Activated T-cell treated with anti-CD3 and anti-CD28 coated beads, Interleukin-2, amount 50 U/mL, for 72 hours (primary cell): ENCODE measurements at regions not wholly inside any gene's neighbourhood (a gene's known extent, or its start where the extent isn't known, plus 50 kb on each side); places are given as distances from the start of the nearest gene placed in this dataset.
"Not testable (repeated sequence)": the region's sequence is repeated elsewhere in the genome, so short reads cannot be mapped to it uniquely, and the experiment has no call there.

ENCODE experiments used
- ATAC-seq, 2 donors: fragments of 150-1000 bp; cut with Tn5 transposase; replicated peaks in 1 of 2; 2 replicates each; pipeline ENCODE4 v1.10.0; 2021; ENCODE audit warnings: moderate library complexity in 2 of 2, mild to moderate bottlenecking in 1 of 2
- DNase-seq, 2 donors: peaks; one replicate each; pipeline ENCODE4 v3.0.0; 2021 to 2022; ENCODE audit warnings: mixed read lengths in 1 of 2
- H3K27ac Mint-ChIP-seq: one replicate; pipeline ENCODE4 v1.8.0; 2022; ENCODE audit warnings: mild to moderate bottlenecking, moderate library complexity, mixed read lengths
- H3K27me3 Mint-ChIP-seq: one replicate; pipeline ENCODE4 v1.8.0; 2022; ENCODE audit warnings: low read depth, mixed read lengths
- H3K36me3 Mint-ChIP-seq, 2 donors: one replicate each; pipeline ENCODE4 v1.8.0; 2022; ENCODE audit warnings: mixed read lengths in 2 of 2, mild to moderate bottlenecking in 1 of 2; ENCODE audit not compliant: insufficient read depth in 2 of 2
- H3K4me1 Mint-ChIP-seq: one replicate; pipeline ENCODE4 v1.8.0; 2022; ENCODE audit warnings: low read depth, mixed read lengths
- H3K4me3 Mint-ChIP-seq, 2 donors: one replicate each; pipeline ENCODE4 v1.8.0; 2022; ENCODE audit warnings: mild to moderate bottlenecking in 2 of 2, mixed read lengths in 2 of 2, moderate library complexity in 2 of 2
- H3K9me3 Mint-ChIP-seq, 2 donors: one replicate each; pipeline ENCODE4 v1.8.0; 2022; ENCODE audit warnings: mixed read lengths in 2 of 2

DNA sequence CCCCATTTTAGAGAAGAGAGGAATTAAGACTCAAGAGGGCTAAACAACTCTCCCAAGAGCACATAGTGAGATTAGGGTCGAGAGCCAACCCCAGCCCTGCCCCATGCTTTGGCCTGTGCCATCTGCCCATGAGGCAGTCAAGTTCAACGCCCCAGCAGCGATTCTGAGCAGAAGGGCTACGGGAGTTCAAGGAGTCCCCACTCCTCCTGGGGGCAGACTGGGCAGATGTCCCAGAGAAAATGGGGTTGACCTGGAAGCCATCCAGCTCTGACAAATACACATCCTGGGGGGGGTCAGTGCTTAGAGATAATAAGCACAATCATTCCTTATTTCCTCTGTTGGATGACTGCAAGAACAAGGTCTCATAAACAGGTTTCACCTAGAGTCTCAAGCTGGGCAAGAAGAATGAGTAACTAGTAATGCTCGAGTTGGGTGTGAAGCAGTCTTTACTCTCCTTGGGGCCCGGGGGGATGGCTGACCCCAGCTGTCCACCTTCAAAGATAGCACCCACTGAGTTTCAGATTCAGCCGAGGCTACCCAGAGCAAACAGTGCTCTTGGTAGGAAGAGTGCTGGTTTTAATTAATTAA is 716.4 kb downstream of the RNF144A start:
- H3K36me3 Mint-ChIP-seq = peaks cover 4 to 11% of the 10 kb centered on the region in 2 donors
- no peak overlapping the region for H3K27ac Mint-ChIP-seq
- peaks cover 9% of the 10 kb centered on the region in 2 donors for H3K9me3 Mint-ChIP-seq
- H3K4me1 Mint-ChIP-seq = no peaks in the 10 kb centered on the region
- peaks cover 10% of the 10 kb centered on the region for H3K27me3 Mint-ChIP-seq
- ATAC-seq (no peak), DNase-seq (no peak)
- no peak overlapping the region for H3K4me3 Mint-ChIP-seq

- ATAC-seq = no peak
- H3K4me3 Mint-ChIP-seq = no peak overlapping the region
- H3K36me3 Mint-ChIP-seq = peaks cover 4 to 11% of the 10 kb centered on the region in 2 donors
- DNase-seq = no peak
- H3K27me3 Mint-ChIP-seq = peaks cover 10% of the 10 kb centered on the region
- H3K9me3 Mint-ChIP-seq = peaks cover 9% of the 10 kb centered on the region in 2 donors
- no peak overlapping the region for H3K27ac Mint-ChIP-seq
- H3K4me1 Mint-ChIP-seq = no peaks in the 10 kb centered on the region
Measured at GRCh38 chr2:7634409-7634808, 717.2 kb downstream of the RNF144A start.

DNA sequence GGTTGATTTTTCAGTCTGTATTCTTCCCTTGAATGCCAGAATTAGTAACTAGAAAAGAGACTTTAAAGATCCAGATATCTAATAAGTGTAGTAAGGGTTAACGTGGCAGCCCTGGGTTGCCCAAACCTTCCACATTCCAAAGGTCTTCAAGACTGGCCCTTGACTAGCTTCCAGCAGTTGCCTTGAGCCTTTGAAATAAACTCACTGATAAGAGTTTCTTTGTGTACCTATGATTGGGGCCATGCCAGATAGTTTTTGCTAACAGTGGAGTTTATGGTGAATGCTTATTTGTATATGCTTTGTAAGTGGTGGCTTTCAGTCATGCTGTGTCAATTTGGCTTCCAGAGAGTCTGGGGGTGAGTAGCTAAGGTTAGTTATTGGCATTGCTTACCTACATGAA is 722.3 kb downstream of the RNF144A start:
- Mint-ChIP-seq H3K27ac (no peak overlapping the region), H3K36me3 (peaks cover 16 to 32% of the 10 kb centered on the region in 2 donors), H3K9me3 (peaks cover 15 to 17% of the 10 kb centered on the region in 2 donors), H3K4me1 (peaks cover 7% of the 10 kb centered on the region), H3K27me3 (peaks cover 10% of the 10 kb centered on the region), H3K4me3 (no peak overlapping the region)
- ATAC-seq = no peak
- no peak for DNase-seq

- Mint-ChIP-seq H3K36me3 (peaks cover 16 to 32% of the 10 kb centered on the region in 2 donors), H3K9me3 (peaks cover 15 to 17% of the 10 kb centered on the region in 2 donors)
- not testable (repeated sequence) for H3K4me3 Mint-ChIP-seq, DNase-seq, H3K27ac Mint-ChIP-seq, H3K4me1 Mint-ChIP-seq, H3K27me3 Mint-ChIP-seq, ATAC-seq
Measured at GRCh38 chr2:7641272-7641671, 724.1 kb downstream of the RNF144A start.

DNA sequence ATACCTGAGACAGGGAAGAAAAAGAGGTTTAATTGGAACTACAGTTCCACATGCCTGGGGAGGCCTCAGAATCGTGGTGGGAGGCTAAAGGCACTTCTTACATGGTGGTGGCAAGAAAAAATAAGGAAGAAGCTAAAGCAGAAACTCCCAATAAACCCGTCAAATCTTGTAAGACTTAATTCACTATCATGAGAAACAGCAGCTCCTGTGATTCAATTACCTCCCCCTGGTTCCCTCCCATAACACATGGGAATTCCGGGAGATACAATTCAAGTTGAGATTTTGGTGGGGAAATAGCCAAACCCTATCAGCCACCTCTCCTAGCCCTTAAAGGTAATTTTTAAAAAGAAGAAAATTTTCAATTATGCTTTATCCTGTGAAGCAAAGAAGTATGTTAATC is 728.8 kb downstream of the RNF144A start:
- Mint-ChIP-seq H3K4me3 (no peak overlapping the region), H3K9me3 (peaks cover 19 to 21% of the 10 kb centered on the region in 2 donors), H3K27ac (no peak overlapping the region), H3K4me1 (peaks cover 33% of the 10 kb centered on the region), H3K27me3 (no peaks in the 10 kb centered on the region), H3K36me3 (peaks cover 17 to 49% of the 10 kb centered on the region in 2 donors)
- ATAC-seq (no peak), DNase-seq (no peak)

DNA sequence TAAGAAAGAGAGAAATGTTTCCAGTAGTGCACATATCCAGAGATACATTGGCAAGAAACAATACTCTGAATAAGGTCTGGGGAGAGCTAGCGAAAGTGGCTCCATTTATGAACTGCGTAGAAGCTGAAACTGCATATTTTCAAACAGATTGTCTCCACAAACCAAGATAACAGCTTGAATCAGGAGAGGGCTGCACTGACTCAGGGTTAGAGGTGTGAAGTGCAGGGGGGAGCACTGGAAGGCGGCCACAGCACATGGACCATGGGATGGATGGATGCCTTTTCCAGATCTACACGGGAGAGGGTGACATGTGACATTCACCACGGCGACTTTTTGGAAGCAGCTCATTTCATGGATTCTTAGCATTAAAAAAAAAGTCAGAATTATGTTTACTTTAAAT is 729.4 kb downstream of the RNF144A start:
- Mint-ChIP-seq H3K4me3 (no peak overlapping the region), H3K27me3 (no peaks in the 10 kb centered on the region), H3K9me3 (peaks cover 19 to 21% of the 10 kb centered on the region in 2 donors), H3K36me3 (peaks cover 16 to 49% of the 10 kb centered on the region in 2 donors), H3K4me1 (peaks cover 34% of the 10 kb centered on the region), H3K27ac (no peak overlapping the region)
- ATAC-seq = no peak
- DNase-seq = no peak

DNA sequence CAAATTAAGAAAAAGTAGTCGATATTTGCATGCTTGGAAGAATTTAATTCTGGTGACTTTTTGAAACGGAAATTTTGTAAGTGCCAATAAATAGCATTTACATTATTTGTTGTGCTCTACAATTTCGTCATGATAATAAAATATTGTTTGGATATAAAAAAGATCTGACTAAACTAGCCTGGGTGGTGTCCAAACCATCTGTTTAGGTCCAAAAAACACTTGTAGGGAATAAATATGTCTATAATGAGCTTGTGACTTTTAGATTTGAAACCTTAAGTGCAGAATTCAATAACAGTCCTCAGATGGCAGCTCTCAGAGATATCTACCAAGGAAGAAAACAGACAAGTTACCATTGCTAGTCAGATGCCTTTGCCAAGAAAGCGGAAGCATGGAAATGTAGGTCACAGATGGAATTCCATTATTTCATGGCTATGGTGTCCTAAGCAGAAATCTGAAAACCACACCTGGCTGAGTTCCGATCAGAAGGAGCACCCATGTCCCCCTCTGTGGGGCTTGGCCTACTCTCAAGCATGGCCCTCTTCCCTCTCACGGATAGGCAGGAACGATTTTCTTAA is 731.1 kb downstream of the RNF144A start:
- Mint-ChIP-seq H3K9me3 (peaks cover 14 to 16% of the 10 kb centered on the region in 2 donors), H3K4me3 (no peak overlapping the region), H3K27me3 (no peaks in the 10 kb centered on the region), H3K4me1 (peaks cover 28% of the 10 kb centered on the region), H3K27ac (no peak overlapping the region), H3K36me3 (peaks cover 12 to 42% of the 10 kb centered on the region in 2 donors)
- DNase-seq (no peak), ATAC-seq (no peak)

DNA sequence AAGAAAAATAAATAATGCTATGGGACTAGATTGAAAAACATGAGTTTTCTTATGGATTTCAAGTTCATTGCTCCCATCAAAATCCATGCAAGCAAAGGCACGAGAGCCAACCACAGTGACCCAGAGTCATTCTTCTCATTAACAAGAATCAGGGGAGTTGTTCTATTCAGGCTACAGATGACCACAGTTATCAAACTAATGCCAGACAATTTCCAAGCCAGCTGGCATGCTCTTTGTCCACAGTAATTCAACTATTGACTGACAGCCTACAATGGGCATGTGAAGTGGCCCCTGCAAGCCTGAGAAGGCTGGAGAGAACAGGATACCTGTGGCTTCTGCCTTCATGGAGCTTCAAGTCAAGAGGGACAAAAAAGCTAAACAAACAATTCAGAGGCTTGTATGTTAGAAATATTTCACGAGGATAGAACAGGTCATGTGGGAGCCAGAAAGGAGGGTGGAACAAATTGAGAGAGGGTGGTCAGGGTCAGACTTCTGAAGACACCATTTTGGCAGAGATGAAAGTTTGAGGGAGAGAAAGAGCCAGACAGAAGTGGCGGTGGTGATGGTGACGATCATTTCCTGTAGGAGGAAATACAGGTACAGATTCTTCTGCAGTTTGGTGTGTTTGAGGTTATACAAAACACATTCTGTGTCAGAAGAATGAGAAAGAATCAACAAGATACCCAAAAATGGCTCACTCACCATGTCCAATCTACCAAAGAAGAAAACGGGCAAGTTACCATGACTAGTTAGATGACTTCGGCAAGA is 732.4 kb downstream of the RNF144A start:
- Mint-ChIP-seq H3K27me3 (no peaks in the 10 kb centered on the region), H3K27ac (peak overlapping the region; percentile 21), H3K9me3 (peaks cover 17 to 18% of the 10 kb centered on the region in 2 donors), H3K4me3 (peak overlapping the region; percentile 11 to 26), H3K4me1 (peaks cover 27% of the 10 kb centered on the region), H3K36me3 (peaks cover 16 to 48% of the 10 kb centered on the region in 2 donors)
- ATAC-seq (peak in 1 of 2 donors; percentile 54), DNase-seq (no peak)

DNA sequence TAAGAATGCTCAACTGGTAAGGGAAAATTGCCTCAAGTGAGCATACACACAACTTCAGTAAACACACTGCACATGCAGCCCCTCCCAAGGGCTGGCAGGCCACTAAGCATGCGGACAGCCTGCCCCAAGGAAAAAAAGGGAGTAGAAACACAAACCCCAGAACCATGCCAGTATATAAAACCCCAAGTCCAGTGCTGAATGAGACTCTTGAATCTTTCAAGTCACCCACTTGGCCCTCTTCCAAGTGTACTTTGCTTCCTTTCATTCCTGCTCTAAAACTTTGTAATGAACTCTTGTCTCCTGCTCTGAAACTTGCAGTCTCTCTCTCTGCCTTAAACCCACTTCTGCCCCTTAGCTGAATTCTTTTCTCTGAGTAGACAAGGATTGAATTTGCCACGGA is 736.4 kb downstream of the RNF144A start:
- Mint-ChIP-seq H3K27me3 (no peaks in the 10 kb centered on the region), H3K4me3 (no peak overlapping the region), H3K9me3 (peaks cover 16 to 18% of the 10 kb centered on the region in 2 donors), H3K4me1 (peaks cover 23% of the 10 kb centered on the region), H3K36me3 (peaks cover 18 to 45% of the 10 kb centered on the region in 2 donors), H3K27ac (no peak overlapping the region)
- ATAC-seq = no peak
- no peak for DNase-seq

DNA sequence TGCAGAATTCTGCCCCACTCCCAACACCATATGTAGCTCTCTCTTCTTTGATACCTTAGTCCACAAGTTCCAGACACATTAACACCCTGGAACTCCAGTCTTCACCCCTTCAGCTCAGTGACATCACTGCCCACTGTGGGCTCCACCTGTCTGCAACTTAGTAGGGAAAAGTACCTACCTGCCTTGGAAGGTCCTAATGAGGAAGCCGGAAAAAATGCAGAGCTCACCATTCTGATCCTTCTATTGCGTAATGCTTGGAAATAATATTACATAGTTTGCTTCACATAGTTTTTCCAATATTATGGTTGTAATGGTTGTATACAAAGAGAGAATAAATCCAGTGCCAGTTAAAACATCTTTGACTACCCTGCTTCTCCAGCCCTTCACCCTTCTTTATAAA is 738.4 kb downstream of the RNF144A start:
- peaks cover 17 to 46% of the 10 kb centered on the region in 2 donors for H3K36me3 Mint-ChIP-seq
- peaks cover 22 to 23% of the 10 kb centered on the region in 2 donors for H3K9me3 Mint-ChIP-seq
- DNase-seq = no peak
- H3K27ac Mint-ChIP-seq = no peak overlapping the region
- H3K27me3 Mint-ChIP-seq = no peaks in the 10 kb centered on the region
- H3K4me3 Mint-ChIP-seq = no peak overlapping the region
- peaks cover 19% of the 10 kb centered on the region for H3K4me1 Mint-ChIP-seq
- no peak for ATAC-seq

DNA sequence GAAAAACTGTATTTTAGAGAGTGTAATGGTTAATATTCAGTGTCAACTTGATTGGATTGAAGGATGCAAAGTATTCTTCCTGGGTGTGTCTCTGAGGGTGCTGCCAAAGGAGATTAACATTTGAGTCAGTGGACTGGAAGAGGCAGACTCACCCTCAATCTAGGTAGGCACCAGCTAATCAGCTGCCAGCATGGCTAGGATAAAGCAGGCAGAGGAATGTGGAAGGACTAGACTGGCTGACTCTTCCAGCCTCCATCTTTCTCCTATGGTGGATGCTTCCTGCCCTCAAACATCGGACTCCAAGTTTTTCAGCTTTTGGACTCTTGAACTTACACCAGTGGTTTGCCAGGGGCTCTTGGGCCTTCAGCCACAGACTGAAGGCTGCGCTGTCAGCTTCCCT is 740.3 kb downstream of the RNF144A start:
- Mint-ChIP-seq H3K4me1 (peaks cover 14% of the 10 kb centered on the region), H3K9me3 (peaks cover 18 to 23% of the 10 kb centered on the region in 2 donors), H3K36me3 (peaks cover 16 to 43% of the 10 kb centered on the region in 2 donors)
- not testable (repeated sequence) for H3K27me3 Mint-ChIP-seq, H3K27ac Mint-ChIP-seq, ATAC-seq, DNase-seq, H3K4me3 Mint-ChIP-seq

GRCh38 chr2:7658486-7658885 is 741.3 kb downstream of the RNF144A start:
- H3K27me3 Mint-ChIP-seq = no peaks in the 10 kb centered on the region
- H3K4me1 Mint-ChIP-seq = peaks cover 14% of the 10 kb centered on the region
- no peak overlapping the region for H3K4me3 Mint-ChIP-seq
- ATAC-seq = no peak
- peaks cover 15 to 40% of the 10 kb centered on the region in 2 donors for H3K36me3 Mint-ChIP-seq
- no peak overlapping the region for H3K27ac Mint-ChIP-seq
- H3K9me3 Mint-ChIP-seq = peaks cover 18 to 23% of the 10 kb centered on the region in 2 donors
- DNase-seq = no peak

DNA sequence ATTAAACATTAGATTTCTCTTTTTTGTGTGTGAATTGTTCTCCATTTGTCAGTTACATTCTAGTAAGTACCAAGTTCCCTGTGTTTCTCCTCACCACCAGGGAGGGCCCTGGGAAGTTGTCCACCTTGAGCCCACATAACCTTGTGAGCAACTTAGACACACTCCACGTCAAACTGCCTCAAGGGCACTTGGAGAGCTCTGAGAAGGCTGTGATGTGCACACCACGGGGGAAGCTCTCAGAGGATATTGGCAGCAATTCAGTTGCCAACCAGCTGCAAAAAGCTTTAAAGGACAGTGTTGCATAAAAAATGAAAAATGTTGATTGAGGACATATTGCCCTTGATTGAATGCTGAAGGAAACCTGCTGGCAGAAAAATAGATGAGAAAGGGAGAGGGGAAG is 743.6 kb downstream of the RNF144A start:
- H3K9me3 Mint-ChIP-seq = peaks cover 15 to 18% of the 10 kb centered on the region in 2 donors
- ATAC-seq (no peak), DNase-seq (no peak)
- H3K4me1 Mint-ChIP-seq = peaks cover 30% of the 10 kb centered on the region
- H3K27me3 Mint-ChIP-seq = no peaks in the 10 kb centered on the region
- H3K4me3 Mint-ChIP-seq = peak overlapping the region in 1 of 2 donors; percentile 6
- H3K27ac Mint-ChIP-seq = no peak overlapping the region
- H3K36me3 Mint-ChIP-seq = peaks cover 11 to 30% of the 10 kb centered on the region in 2 donors
